ENCODE measurements at regions not wholly inside any gene's neighbourhood (a gene's known extent, or its start where the extent isn't known, plus 50 kb on each side); places are given as distances from the start of the nearest gene placed in this dataset.
"Not testable (repeated sequence)": the region's sequence is repeated elsewhere in the genome, so short reads cannot be mapped to it uniquely, and the experiment has no call there.

GRCh38 chrX:63285375-63285774 is 65.8 kb downstream of the SPIN4 start:
- no peak for DNase-seq

DNA sequence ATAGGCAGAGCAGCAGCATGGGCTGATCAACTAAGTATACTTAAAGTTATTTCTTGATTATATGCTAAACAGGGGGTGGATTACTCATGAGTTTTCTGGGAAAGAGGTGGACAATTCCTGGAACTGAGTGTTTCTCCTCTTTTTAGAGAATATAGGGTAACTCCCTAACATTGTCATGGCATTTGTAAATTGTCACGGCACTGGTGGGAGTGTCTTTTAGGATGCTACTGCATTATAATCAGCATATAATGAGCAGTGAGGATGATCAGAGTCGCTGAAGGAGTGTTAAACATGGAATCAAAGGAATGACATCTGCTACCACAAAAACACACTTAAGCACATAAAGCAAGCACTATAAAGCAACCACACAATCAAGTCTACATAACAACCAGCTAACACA is 66.5 kb downstream of the SPIN4 start:
- no peak for DNase-seq

DNA sequence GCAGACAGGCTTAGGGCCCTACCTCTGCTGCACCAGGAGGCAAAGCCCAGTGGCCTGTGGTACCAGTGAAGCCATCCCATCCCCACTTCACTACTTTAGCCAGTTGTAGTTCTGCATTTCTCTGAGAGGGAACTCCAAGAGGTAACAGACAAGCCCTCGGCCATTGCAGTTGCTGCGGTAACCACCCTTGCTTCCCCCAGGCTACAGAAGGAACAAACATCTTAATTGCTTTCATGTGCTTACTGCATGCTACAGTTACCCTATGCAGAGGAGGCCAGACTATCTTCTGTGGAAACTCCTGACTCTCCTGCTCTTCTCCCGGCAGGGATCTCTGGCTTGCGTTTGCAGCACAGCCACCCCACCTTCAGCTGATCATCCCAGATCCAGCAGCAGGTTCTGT is 67.8 kb downstream of the SPIN4 start:
- DNase-seq = no peak

DNA sequence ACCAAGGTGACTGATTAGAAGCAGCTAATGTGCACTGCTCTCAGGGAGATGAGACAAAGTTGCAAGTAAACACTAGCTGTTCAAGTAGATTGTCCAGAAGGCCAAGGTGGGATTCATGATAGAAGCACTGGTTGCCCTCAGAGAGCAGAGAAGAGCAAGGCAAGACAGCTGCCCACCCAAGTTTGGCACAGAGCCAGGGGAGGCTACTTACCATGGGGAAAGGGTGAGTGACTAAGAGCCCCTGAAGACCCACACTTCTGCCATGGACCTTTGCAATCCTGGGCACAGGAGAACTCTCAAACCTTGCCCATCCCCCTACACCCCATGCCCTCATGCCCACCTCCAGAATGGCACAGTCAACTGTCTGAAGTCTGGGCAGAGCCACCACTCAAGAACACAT is 68.3 kb downstream of the SPIN4 start:
- DNase-seq = no peak

DNA sequence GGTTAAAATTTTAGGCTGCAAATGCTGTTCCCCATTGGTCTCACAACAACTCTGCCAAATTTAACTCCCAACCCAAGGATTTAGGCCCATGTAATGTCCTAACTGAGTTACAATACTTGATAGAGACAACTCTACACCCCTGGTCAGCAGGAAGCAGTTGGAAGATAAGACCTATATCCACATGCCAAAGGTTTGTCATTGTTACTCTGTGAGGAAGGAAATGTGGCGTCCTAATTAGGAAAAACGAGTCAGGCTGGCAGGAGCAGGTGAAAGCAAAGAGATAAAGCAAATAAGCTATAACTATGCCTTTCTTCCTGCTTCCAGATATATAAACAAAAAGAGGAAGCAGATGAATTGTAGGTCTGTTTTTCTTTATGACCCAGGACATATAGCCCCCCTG is 69.1 kb downstream of the SPIN4 start:
- DNase-seq = no peak

DNA sequence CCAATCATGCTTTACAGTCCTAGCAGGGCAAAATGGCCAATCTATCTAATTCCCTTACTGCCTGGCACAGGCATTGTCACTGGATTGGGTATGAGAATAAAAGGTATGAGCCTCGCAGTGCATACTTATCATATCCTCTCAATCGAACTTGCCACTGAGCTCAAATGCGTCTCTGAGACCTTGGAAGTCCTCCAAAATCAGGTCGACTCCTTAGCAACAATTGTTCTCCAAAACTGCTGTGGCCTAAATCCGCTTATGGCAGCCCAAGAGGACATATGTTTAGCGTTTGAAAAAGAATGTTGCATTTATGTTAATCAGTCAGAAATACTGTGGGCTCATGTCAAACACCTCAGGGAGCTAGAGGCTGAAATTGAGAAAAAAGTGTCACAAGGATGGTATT is 69.7 kb downstream of the SPIN4 start:
- no peak for DNase-seq

DNA sequence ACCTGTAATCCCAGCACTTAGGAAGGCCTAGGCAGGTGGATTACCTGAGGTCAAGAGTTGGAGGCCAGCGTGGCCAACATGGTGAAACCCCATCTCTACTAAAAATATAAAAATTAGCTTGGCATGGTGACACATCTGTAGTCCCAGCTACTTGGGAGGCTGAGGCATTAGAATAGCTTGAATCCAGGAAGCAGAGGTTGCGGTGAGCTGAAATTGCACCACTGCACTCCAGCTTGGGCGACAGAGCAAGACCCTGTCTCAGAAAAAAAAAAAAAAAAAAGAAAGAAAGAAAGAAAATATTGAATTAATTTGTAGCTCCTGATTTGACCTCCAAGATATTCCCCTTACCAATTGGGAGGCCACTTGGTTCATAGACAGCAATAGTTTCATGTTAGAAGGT is 73.7 kb downstream of the SPIN4 start:
- DNase-seq = not testable (repeated sequence)

DNA sequence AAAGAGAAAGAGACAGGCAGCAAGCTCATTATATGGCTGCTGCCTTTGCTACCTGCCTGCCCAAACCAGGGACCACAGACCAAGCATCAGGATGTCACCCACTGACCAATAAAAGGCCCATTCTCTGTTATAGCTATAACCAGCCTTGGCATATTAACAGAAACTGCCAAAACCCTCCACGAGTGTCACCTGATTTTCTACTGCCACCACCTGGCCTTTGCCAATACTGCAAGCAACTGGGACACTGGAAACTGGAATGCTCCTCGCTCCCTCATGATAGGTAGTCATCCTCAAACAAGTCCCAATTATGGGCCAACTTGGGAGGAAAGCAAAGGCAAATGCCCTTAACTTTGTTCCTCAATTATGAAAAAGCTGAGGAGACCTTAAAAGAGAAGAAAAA is 76.0 kb downstream of the SPIN4 start:
- DNase-seq = no peak

DNA sequence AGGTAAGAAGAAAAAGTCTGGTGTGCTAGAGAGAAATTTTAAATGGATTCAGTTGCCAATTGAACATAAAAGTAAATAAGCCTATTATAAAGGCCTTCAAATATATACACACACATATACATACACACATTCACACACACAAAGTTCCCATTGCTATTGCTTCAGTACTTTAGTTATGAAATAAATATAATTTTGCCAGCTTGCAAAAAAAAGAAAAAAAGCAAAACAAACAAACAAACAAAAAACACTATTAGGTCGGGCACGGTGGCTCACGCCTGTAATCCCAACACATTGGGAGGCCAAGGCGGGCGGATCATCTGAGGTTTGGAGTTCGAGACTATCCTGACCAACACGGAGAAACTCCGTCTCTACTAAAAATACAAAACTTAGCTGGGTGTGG is 80.3 kb downstream of the SPIN4 start:
- DNase-seq = no peak

DNA sequence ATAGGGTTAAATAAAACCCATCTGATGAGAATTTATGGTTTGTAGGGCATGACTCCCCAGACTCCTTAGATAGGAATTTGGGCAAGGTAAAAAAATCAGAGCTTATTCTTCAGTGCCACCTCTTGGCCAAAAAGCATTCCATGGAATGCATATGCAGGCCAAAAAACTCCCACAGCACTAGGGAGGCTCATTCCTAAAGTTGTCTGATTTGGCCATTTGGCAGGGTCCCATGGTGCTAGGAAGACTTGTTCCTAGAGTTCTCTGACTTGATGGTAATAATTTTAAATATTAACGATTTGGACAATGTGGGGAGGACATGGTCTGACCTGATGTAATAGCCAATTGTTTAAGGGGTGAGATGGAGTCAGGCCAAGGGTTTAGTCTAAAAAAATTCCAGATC is 93.0 kb downstream of the SPIN4 start:
- DNase-seq = no peak

- DNase-seq = peak; percentile 48
Measured at GRCh38 chrX:63250253-63250868, 100.8 kb downstream of the SPIN4 start.

- DNase-seq = not testable (repeated sequence)
Measured at GRCh38 chrX:63242689-63243088, 108.4 kb downstream of the SPIN4 start.

- DNase-seq = not testable (repeated sequence)
Measured at GRCh38 chrX:63235963-63236362, 115.2 kb downstream of the SPIN4 start.

- DNase-seq = not testable (repeated sequence)
Measured at GRCh38 chrX:63233013-63233412, 118.1 kb downstream of the SPIN4 start.

DNA sequence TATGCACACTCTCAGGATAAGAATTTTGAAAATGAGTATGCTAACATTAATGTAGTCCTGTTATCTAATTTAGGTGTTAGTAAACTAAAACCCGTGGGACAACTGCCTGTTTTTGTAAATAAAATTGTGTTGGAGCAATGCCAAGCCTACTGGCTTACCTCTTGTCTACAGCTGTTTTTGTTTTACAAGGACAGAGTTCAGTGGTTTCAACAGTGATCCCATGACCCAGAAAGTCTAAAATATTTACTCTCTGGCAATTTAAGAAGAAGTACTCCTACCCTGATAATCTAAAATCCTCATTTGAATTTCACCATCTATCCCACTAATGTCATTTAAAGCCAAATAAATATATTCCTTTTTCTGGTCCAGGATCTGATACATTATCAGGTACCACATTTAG is 132.9 kb downstream of the SPIN4 start:
- not testable (repeated sequence) for DNase-seq

DNA sequence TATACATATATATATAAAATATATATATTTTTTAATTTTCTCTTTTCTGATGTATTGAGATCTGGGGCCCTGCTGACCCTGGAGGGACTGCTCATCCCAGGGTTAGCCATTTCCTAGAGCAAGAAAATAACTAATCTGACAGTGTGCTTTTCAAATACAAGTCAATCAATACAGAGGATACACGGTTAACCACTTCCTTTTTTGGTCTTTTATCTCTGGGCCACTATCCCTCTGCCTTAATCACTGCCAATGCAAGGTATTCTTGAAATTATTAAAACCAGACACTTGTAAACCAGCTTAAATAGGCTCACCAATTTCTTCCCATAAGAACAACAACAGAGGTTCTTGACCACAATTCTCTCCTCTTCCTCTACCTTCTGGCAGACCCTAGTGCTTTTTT is 133.6 kb downstream of the SPIN4 start:
- DNase-seq = not testable (repeated sequence)

GRCh38 chrX:63209645-63210044 is 141.5 kb downstream of the SPIN4 start:
- not testable (repeated sequence) for DNase-seq

DNA sequence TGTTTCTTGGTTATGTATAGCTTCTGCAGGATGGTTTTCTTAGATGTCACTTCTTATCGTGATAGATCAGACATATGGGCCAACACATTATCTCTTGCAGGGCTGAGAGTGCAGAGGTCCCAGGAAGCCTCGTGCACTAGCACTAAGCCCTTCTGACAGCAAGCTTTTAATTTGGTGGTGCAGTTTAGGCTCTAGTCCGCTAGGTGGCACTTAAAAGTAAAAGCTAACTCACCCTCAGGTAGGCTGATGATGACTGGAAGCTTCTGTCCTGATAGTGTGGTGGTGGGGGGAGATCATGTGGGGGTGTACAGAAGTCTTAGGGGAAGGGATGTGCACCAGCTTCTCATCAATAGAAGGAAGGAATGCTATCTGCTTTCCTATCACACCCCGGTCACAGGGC is 142.0 kb downstream of the SPIN4 start:
- DNase-seq = not testable (repeated sequence)

DNA sequence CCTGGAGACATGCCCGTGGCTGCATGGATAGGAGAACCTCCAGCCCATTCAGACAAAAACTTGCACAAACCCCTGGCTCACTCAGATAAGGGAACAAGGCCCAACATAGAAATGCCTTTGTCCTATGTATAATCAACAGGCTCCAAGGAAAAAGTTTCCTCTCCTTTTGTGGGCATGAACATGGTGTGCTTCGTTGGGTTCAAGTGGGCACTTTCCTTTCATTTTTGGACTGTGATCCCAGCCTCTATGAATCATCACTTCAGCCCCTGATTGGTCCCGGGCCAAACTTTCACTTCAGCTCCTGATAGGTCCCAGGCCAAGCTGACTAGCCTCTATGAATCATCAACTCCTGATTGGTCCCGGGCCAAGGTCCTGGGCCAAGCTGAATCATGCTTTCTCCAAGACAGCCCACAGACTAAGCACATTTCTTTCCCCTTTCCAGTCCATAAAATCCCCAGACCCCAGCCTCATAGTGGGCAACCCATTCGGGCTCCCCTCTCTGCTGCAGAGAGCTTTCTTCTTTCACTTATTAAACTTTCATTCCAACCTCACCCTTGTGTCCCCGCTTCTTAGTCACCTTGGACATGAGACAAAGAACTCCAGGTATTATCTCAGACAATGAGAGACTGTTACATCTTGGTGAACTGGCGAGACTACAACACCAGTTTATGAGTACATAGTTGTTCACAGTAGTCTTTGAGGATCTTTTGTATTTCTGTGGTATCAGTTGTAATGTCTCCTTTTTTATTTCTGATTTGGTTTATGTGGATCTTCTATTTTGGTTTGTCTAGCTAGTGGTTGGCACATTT is 146.7 kb downstream of the SPIN4 start:
- not testable (repeated sequence) for DNase-seq

DNA sequence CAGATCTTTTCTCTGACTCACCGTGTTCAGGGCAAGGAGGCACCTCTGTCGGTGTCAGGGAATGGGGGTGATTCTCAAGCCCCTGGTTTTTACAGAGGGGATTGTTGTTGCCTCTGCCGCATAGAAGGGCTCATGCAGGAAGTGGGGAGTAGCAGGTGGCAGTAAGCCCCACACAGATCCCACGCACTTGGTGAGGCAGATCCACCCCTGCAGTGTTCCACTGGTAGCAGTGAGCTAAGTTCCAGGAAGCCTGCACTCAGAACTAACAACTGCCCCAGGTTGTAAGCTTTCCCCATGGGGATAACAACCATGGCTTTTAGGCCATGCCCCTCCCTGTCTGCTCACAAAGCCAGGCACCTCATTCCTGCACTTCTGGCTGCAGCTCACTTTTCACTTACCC is 149.1 kb downstream of the SPIN4 start:
- not testable (repeated sequence) for DNase-seq

DNA sequence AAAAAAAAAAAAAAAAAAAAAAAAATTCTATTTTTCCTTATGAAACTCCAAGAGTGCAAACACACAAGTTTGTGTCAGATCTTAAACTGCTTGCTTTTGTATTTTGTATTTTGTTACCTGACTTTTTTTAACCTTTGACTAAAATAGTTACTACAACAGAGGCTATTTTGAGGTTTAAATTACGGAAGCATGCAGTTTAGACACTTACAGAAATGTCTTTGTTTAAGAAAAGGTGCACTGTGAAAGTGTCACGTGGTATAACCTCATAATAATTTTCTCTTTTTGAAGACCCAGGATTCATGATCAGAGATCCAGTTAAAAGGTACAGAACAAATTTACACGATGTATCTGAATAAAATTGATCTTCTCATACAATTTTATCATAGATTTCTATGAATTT is 152.4 kb downstream of the SPIN4 start:
- DNase-seq = not testable (repeated sequence)

GRCh38 chrX:63192366-63193041 is 158.6 kb downstream of the SPIN4 start:
- DNase-seq = not testable (repeated sequence)

GRCh38 chrX:63186137-63186536 is 165.0 kb downstream of the SPIN4 start:
- no peak for DNase-seq

DNA sequence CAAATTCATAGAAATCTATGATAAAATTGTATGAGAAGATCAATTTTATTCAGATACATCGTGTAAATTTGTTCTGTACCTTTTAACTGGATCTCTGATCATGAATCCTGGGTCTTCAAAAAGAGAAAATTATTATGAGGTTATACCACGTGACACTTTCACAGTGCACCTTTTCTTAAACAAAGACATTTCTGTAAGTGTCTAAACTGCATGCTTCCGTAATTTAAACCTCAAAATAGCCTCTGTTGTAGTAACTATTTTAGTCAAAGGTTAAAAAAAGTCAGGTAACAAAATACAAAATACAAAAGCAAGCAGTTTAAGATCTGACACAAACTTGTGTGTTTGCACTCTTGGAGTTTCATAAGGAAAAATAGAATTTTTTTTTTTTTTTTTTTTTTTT is 171.3 kb downstream of the SPIN4 start:
- not testable (repeated sequence) for DNase-seq

Data from femur (tissue), 1 donor.